Neural progenitor cell (in vitro differentiated cells): ENCODE measurements at regions not wholly inside any gene's neighbourhood (a gene's known extent, or its start where the extent isn't known, plus 50 kb on each side); places are given as distances from the start of the nearest gene placed in this dataset.

Experiments
- DNase-seq: peaks from one replicate; pipeline ENCODE4 v3.0.0-alpha.2; 2016; ENCODE audit warnings: low spot score
- H2AFZ ChIP-seq: fragments of 200-600 bp; sonication (generic); replicated peaks from 2 replicates; pipeline ENCODE4 v1.6.1; 2016; ENCODE audit warnings: antibody characterized with exemption
- H3F3A ChIP-seq: fragments of 200-600 bp; sonication (generic); 2 replicates; pipeline ENCODE4 v1.6.1; 2016; ENCODE audit warnings: antibody characterized with exemption, low read depth
- H3K27ac ChIP-seq: fragments of 200-600 bp; sonication (generic); 2 replicates; pipeline ENCODE4 v1.5.1; 2016; ENCODE audit warnings: mild to moderate bottlenecking
- H3K27me3 ChIP-seq: fragments of 200-600 bp; sonication (generic); 2 replicates; pipeline ENCODE4 v1.6.1; 2016; ENCODE audit warnings: mild to moderate bottlenecking, moderate library complexity
- H3K36me3 ChIP-seq: fragments of 200-600 bp; sonication (generic); 2 replicates; pipeline ENCODE4 v1.5.1; 2016
- H3K4me1 ChIP-seq: fragments of 200-600 bp; sonication (generic); 2 replicates; pipeline ENCODE4 v1.6.1; 2016; ENCODE audit warnings: mixed run types
- H3K4me2 ChIP-seq: fragments of 200-600 bp; sonication (generic); 2 replicates; pipeline ENCODE4 v1.6.1; 2016
- H3K4me3 ChIP-seq: fragments of 200-600 bp; sonication (generic); 2 replicates; pipeline ENCODE4 v1.5.1; 2016
- H3K79me2 ChIP-seq: fragments of 200-600 bp; sonication (generic); 2 replicates; pipeline ENCODE4 v1.6.1; 2016; ENCODE audit warnings: low read depth
- H3K9ac ChIP-seq: fragments of 200-600 bp; sonication (generic); 2 replicates; pipeline ENCODE4 v1.6.1; 2016
- H3K9me3 ChIP-seq: fragments of 200-600 bp; sonication (generic); 2 replicates; pipeline ENCODE4 v1.5.1; 2016; ENCODE audit warnings: low read depth
- H4K20me1 ChIP-seq: fragments of 200-600 bp; sonication (generic); 2 replicates; pipeline ENCODE4 v1.6.1; 2016; ENCODE audit warnings: low read depth
- H3K27ac Mint-ChIP-seq: 3 replicates; pipeline ENCODE4 v1.8.0; 2021; ENCODE audit warnings: mixed read lengths
- H3K27me3 Mint-ChIP-seq: 2 replicates; pipeline ENCODE4 v1.8.0; 2022; ENCODE audit warnings: low read depth, mild to moderate bottlenecking, inconsistent platforms, moderate library complexity, mixed read lengths; ENCODE audit not compliant: insufficient read depth
- H3K36me3 Mint-ChIP-seq: 3 replicates; pipeline ENCODE4 v1.8.0; 2021; ENCODE audit warnings: mixed read lengths
- H3K4me1 Mint-ChIP-seq: 3 replicates; pipeline ENCODE4 v1.8.0; 2021; ENCODE audit warnings: mixed read lengths
- H3K4me3 Mint-ChIP-seq: 3 replicates; pipeline ENCODE4 v1.8.0; 2021; ENCODE audit warnings: mild to moderate bottlenecking, moderate library complexity, mixed read lengths
- H3K9me3 Mint-ChIP-seq: 3 replicates; pipeline ENCODE4 v1.8.0; 2020; ENCODE audit warnings: mixed read lengths
- EZH2 ChIP-seq: fragments of 200-600 bp; sonication (generic); IDR thresholded peaks from 2 replicates; pipeline ENCODE4 v1.6.1; 2017; ENCODE audit warnings: antibody characterized with exemption, mild to moderate bottlenecking, moderate library complexity
- EZH2phosphoT487 ChIP-seq: fragments of 200-600 bp; sonication (generic); IDR thresholded peaks from 2 replicates; pipeline ENCODE4 v1.6.1; 2017; ENCODE audit warnings: antibody characterized with exemption
- TF ChIP-seq, protein P1 (sequence below): fragments of 200-600 bp; sonication (generic); IDR thresholded peaks from 2 replicates; pipeline ENCODE4 v1.5.1; 2017; ENCODE audit warnings: antibody characterized with exemption, mild to moderate bottlenecking

DNA sequence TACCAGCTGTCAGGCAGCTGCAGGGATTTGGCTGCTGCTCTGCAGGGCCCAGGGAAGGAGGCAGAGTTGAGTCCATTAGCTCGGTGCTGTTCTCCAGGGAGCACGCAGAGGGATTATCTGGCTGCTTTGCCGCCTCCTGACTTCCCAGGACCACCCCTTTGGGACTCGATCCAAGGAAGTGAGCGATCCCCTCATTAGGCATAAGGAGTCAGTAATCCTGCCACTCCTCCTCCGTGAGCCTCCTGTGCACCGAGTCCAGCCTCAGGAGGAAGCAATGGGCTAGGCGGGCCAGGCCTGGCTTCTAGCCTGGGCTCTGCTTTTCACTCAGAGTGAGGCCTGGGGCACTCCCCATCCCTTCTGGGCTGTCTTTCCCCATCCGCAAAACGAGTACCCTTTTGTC is 417.9 kb downstream of the RPS24 start:
- Mint-ChIP-seq H3K27me3 (peaks cover 11% of the 10 kb centered on the region), H3K9me3 (no peaks in the 10 kb centered on the region), H3K27ac (peak overlapping the region; percentile 74), H3K4me3 (no peak overlapping the region), H3K4me1 (peaks cover 53% of the 10 kb centered on the region), H3K36me3 (no peaks in the 10 kb centered on the region)
- no peak overlapping the region for H3K4me3 ChIP-seq
- H2AFZ ChIP-seq = no peak overlapping the region
- H3K4me2 ChIP-seq = no peak overlapping the region
- H3K27ac ChIP-seq = no peak overlapping the region
- H3K9ac ChIP-seq = no peak overlapping the region
- peak; percentile 69 for DNase-seq
- H3K79me2 ChIP-seq = no peaks in the 10 kb centered on the region
- no peaks in the 10 kb centered on the region for H3F3A ChIP-seq
- H3K27me3 ChIP-seq = no peaks in the 10 kb centered on the region
- H3K4me1 ChIP-seq = peaks cover 20% of the 10 kb centered on the region
- TF ChIP-seq, protein P1, sequence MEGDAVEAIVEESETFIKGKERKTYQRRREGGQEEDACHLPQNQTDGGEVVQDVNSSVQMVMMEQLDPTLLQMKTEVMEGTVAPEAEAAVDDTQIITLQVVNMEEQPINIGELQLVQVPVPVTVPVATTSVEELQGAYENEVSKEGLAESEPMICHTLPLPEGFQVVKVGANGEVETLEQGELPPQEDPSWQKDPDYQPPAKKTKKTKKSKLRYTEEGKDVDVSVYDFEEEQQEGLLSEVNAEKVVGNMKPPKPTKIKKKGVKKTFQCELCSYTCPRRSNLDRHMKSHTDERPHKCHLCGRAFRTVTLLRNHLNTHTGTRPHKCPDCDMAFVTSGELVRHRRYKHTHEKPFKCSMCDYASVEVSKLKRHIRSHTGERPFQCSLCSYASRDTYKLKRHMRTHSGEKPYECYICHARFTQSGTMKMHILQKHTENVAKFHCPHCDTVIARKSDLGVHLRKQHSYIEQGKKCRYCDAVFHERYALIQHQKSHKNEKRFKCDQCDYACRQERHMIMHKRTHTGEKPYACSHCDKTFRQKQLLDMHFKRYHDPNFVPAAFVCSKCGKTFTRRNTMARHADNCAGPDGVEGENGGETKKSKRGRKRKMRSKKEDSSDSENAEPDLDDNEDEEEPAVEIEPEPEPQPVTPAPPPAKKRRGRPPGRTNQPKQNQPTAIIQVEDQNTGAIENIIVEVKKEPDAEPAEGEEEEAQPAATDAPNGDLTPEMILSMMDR = no peak
- TF ChIP-seq EZH2 = no peak
- no peaks in the 10 kb centered on the region for H3K36me3 ChIP-seq
- no peaks in the 10 kb centered on the region for H3K9me3 ChIP-seq
- H4K20me1 ChIP-seq = no peaks in the 10 kb centered on the region

DNA sequence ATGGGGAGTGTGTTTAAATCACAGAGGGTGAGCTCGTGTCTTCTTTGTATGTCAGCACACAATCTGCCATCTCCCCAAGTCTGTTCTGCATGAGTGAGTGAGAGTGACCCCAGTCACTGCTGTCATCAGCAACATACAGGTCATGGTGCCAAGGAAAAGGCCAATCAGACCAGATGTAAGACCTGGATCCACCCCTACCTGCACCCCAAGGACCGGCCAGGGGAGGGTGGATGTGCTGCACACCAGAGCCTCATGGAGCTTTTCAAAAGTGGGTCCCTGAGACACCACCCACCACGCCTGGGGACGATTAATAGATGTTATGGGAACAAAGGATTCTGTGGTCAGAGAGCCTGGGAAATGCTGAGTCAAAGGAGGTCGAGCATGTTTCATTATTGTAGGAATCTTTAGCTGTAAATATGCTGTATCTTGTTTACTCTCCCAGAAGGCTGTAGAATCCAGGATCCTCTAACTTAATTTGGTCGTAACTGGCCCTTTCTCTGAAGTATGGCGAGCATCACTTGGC is 420.5 kb downstream of the RPS24 start:
- H2AFZ ChIP-seq = no peak overlapping the region
- no peaks in the 10 kb centered on the region for H3K9me3 Mint-ChIP-seq
- H3K36me3 ChIP-seq = no peaks in the 10 kb centered on the region
- no peaks in the 10 kb centered on the region for H4K20me1 ChIP-seq
- DNase-seq = no peak
- no peaks in the 10 kb centered on the region for H3K36me3 Mint-ChIP-seq
- peaks cover 20% of the 10 kb centered on the region for H3K4me1 ChIP-seq
- H3K27me3 ChIP-seq = no peaks in the 10 kb centered on the region
- H3K4me1 Mint-ChIP-seq = peaks cover 54% of the 10 kb centered on the region
- no peak overlapping the region for H3K4me3 ChIP-seq
- TF ChIP-seq, protein P1 = no peak
- TF ChIP-seq EZH2 (no peak), EZH2phosphoT487 (no peak)
- H3K27me3 Mint-ChIP-seq = peaks cover 8% of the 10 kb centered on the region
- H3K4me3 Mint-ChIP-seq = no peak overlapping the region
- H3K4me2 ChIP-seq = no peak overlapping the region
- H3K9ac ChIP-seq = no peak overlapping the region
- no peaks in the 10 kb centered on the region for H3K79me2 ChIP-seq
- no peaks in the 10 kb centered on the region for H3F3A ChIP-seq
- H3K27ac ChIP-seq = no peak overlapping the region
- H3K27ac Mint-ChIP-seq = peak overlapping the region; percentile 51
- no peaks in the 10 kb centered on the region for H3K9me3 ChIP-seq

DNA sequence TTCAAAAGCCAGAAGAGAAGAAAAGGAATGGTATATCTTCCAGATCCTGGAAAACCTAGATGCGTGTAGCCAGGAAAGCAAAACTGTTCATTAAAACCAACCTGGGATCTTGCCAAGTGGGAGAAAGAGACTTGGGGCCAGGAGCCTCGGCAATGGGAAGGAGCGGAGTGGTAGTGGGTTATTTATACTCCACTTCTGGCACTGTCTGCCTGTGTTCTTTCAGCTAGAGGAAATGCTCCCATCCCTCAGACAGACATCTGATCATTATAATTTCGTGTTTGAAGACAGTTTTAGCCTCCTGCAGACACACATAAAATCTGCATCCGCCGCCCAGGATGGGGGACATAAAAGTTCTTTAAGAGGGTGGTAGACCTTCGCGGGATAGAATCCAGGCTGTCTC is 421.6 kb downstream of the RPS24 start:
- peak overlapping the region; percentile 73 for H3K27ac Mint-ChIP-seq
- H3K4me1 Mint-ChIP-seq = peaks cover 53% of the 10 kb centered on the region
- Histone ChIP-seq H3K4me1 (peaks cover 20% of the 10 kb centered on the region), H3K4me2 (no peak overlapping the region), H3K9me3 (no peaks in the 10 kb centered on the region), H3K79me2 (no peaks in the 10 kb centered on the region), H3K27me3 (no peaks in the 10 kb centered on the region), H3K27ac (no peak overlapping the region), H2AFZ (no peak overlapping the region), H4K20me1 (no peaks in the 10 kb centered on the region), H3K4me3 (no peak overlapping the region), H3K36me3 (no peaks in the 10 kb centered on the region), H3K9ac (no peak overlapping the region), H3F3A (no peaks in the 10 kb centered on the region)
- TF ChIP-seq EZH2phosphoT487 = no peak
- no peak for TF ChIP-seq EZH2
- TF ChIP-seq, protein P1 = no peak
- H3K36me3 Mint-ChIP-seq = no peaks in the 10 kb centered on the region
- H3K27me3 Mint-ChIP-seq = peaks cover 7% of the 10 kb centered on the region
- no peak overlapping the region for H3K4me3 Mint-ChIP-seq
- no peaks in the 10 kb centered on the region for H3K9me3 Mint-ChIP-seq
- DNase-seq = no peak
